WTC11 (cell line): ENCODE measurements at regions not wholly inside any gene's neighbourhood (a gene's known extent, or its start where the extent isn't known, plus 50 kb on each side); places are given as distances from the start of the nearest gene placed in this dataset.

Experiments used
- ATAC-seq: fragments of 200-7000 bp; cut with Tn5 transposase; 2 replicates; pipeline ENCODE4 v1.10.0; 2021; ENCODE audit warnings: mild to moderate bottlenecking, moderate library complexity
- CTCF ChIA-PET: fragments of 300-600 bp; sonication (Branson Sonifier 250); formaldehyde crosslinking; loops from one replicate; lab custom pipeline; 2021; ENCODE audit warnings: antibody characterized with exemption; lab: Charles Lee
- POLR2A ChIA-PET: fragments of 350-600 bp; sonication (Branson Sonifier 250); formaldehyde crosslinking; loops from one replicate; lab custom pipeline; 2021; ENCODE audit warnings: antibody characterized with exemption; lab: Charles Lee
- DNase-seq: peaks from one replicate; pipeline ENCODE4 v3.0.0; 2021; ENCODE audit warnings: low spot score
- H3K27ac Mint-ChIP-seq: 2 replicates; pipeline ENCODE4 v1.8.0; 2021; ENCODE audit warnings: mixed read lengths
- H3K27me3 Mint-ChIP-seq: 2 replicates; pipeline ENCODE4 v1.8.0; 2021; ENCODE audit warnings: low read depth, mild to moderate bottlenecking, moderate library complexity, mixed read lengths
- H3K36me3 Mint-ChIP-seq: 2 replicates; pipeline ENCODE4 v1.8.0; 2021; ENCODE audit warnings: mixed read lengths
- H3K4me1 Mint-ChIP-seq: 2 replicates; pipeline ENCODE4 v1.8.0; 2022; ENCODE audit warnings: mixed read lengths
- H3K4me3 Mint-ChIP-seq: 2 replicates; pipeline ENCODE4 v1.8.0; 2021; ENCODE audit warnings: mild to moderate bottlenecking, moderate library complexity, mixed read lengths
- H3K9me3 Mint-ChIP-seq: 2 replicates; pipeline ENCODE4 v1.8.0; 2021; ENCODE audit warnings: mixed read lengths
- FOXK1 ChIP-seq: sonication (generic); formaldehyde crosslinking; IDR thresholded peaks from 2 replicates; pipeline ENCODE4 v1.8.0; 2022; ENCODE audit warnings: mild to moderate bottlenecking, moderate library complexity, missing genetic modification reagents
- FOXP1 ChIP-seq: sonication (generic); formaldehyde crosslinking; IDR thresholded peaks from 2 replicates; pipeline ENCODE4 v1.8.0; 2022; ENCODE audit warnings: missing genetic modification reagents, mild to moderate bottlenecking, moderate library complexity, borderline replicate concordance
- JUN ChIP-seq: sonication (generic); formaldehyde crosslinking; IDR thresholded peaks from 2 replicates; pipeline ENCODE4 v1.8.0; 2023; ENCODE audit warnings: mild to moderate bottlenecking, missing genetic modification reagents
- MYBL2 ChIP-seq: sonication (generic); formaldehyde crosslinking; IDR thresholded peaks from 2 replicates; pipeline ENCODE4 v1.8.1; 2023; ENCODE audit warnings: mild to moderate bottlenecking, moderate library complexity, missing genetic modification reagents
- NR1H2 ChIP-seq: sonication (generic); formaldehyde crosslinking; IDR thresholded peaks from 2 replicates; pipeline ENCODE4 v1.9.0; 2021; ENCODE audit warnings: mild to moderate bottlenecking, moderate library complexity, missing genetic modification reagents
- OVOL2 ChIP-seq: fragments of 250-450 bp; sonication (Bioruptor Pico); IDR thresholded peaks from 2 replicates; pipeline ENCODE4 v1.9.0; 2021; ENCODE audit warnings: mild to moderate bottlenecking, borderline replicate concordance
- SP1 ChIP-seq: sonication (generic); formaldehyde crosslinking; conservative IDR thresholded peaks from 2 replicates; pipeline ENCODE4 v1.8.1; 2022; ENCODE audit warnings: missing genetic modification reagents
- TEAD4 ChIP-seq: sonication (generic); formaldehyde crosslinking; IDR thresholded peaks from 2 replicates; pipeline ENCODE4 v1.8.0; 2022; ENCODE audit warnings: mild to moderate bottlenecking, missing genetic modification reagents
- ZBTB21 ChIP-seq: sonication (generic); formaldehyde crosslinking; IDR thresholded peaks from 2 replicates; pipeline ENCODE4 v1.8.1; 2023; ENCODE audit warnings: mild to moderate bottlenecking, missing genetic modification reagents, borderline replicate concordance
- ZNF121 ChIP-seq: sonication (generic); formaldehyde crosslinking; IDR thresholded peaks from 2 replicates; pipeline ENCODE4 v1.8.0; 2023; ENCODE audit warnings: missing genetic modification reagents
- ZNF416 ChIP-seq: fragments of 250-450 bp; sonication (Bioruptor Pico); IDR thresholded peaks from 2 replicates; pipeline ENCODE4 v1.9.0; 2021; ENCODE audit warnings: mild to moderate bottlenecking, inconsistent platforms
- ZNF671 ChIP-seq: fragments of 250-450 bp; sonication (Bioruptor Pico); IDR thresholded peaks from 2 replicates; pipeline ENCODE4 v1.8.0; 2021; ENCODE audit warnings: mild to moderate bottlenecking
- TF ChIP-seq, protein P1 (sequence below): sonication (generic); formaldehyde crosslinking; IDR thresholded peaks from 2 replicates; pipeline ENCODE4 v1.8.1; 2023; ENCODE audit warnings: mild to moderate bottlenecking, missing genetic modification reagents, moderate library complexity
- TF ChIP-seq, protein P2 (sequence below): sonication (generic); formaldehyde crosslinking; IDR thresholded peaks from 2 replicates; pipeline ENCODE4 v1.8.0; 2022; ENCODE audit warnings: mild to moderate bottlenecking, missing genetic modification reagents
- TF ChIP-seq, protein P3 (sequence below): sonication (generic); formaldehyde crosslinking; IDR thresholded peaks from 2 replicates; pipeline ENCODE4 v1.8.1; 2022; ENCODE audit warnings: mild to moderate bottlenecking, moderate library complexity, missing genetic modification reagents
- TF ChIP-seq, protein P4 (sequence below): sonication (generic); formaldehyde crosslinking; IDR thresholded peaks from 2 replicates; pipeline ENCODE4 v1.8.0; 2023; ENCODE audit warnings: mild to moderate bottlenecking, missing genetic modification reagents
- TF ChIP-seq, protein P5 (sequence below): fragments of 250-450 bp; sonication (Bioruptor Pico); IDR thresholded peaks from 2 replicates; pipeline ENCODE4 v1.9.0; 2021; ENCODE audit warnings: moderate library complexity, mild to moderate bottlenecking, inconsistent platforms, borderline replicate concordance
- TF ChIP-seq, protein P6 (sequence below): sonication (generic); formaldehyde crosslinking; IDR thresholded peaks from 2 replicates; pipeline ENCODE4 v1.8.1; 2023; ENCODE audit warnings: mild to moderate bottlenecking, missing genetic modification reagents, moderate library complexity
- TF ChIP-seq, protein P7 (sequence below): sonication (generic); formaldehyde crosslinking; IDR thresholded peaks from 2 replicates; pipeline ENCODE4 v1.8.1; 2023; ENCODE audit warnings: mild to moderate bottlenecking, missing genetic modification reagents, borderline replicate concordance

DNA sequence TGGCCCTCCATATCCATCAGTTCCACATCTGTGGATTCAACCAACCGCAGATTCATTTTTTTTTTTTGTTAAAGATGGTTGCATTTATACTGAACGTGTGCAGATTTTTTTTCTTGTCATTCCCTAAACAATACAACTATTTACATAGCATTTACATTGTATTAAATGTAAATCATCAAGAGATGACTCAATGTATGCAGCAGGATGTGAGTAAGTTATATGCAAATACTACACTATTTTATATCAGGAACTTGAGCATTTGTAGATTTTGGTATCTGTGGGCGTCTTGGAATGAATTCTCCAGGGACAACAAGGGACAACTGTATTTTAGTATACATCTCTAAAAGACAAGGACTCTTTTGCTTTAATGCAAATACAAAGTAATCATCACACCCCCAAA is 299.2 kb upstream of the ZNF608 start:
- ATAC-seq, result no peak

DNA sequence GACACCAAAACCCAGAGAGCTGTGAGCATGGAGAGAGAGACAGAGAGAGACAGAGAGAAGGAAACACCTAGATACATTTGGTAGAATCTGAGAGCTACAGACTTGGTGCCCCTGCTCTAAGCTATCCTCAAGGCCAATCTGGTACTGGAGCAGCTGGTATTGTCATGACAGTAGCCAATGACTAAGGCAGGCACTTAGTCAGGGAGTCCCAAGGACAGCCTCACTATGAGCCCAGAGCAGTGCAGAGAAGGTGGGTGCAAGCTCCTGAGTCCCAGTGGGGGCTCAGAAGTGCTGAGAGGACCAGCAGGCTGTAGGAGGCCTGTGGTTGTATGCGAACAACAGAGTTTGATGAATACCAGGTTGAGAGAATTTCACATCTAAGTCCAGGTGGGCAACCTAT is 300.4 kb upstream of the ZNF608 start:
- Mint-ChIP-seq H3K4me3 (no peak overlapping the region), H3K36me3 (no peaks in the 10 kb centered on the region), H3K9me3 (no peaks in the 10 kb centered on the region), H3K27ac (no peak overlapping the region), H3K27me3 (no peaks in the 10 kb centered on the region; the same call in none of the 2 replicates), H3K4me1 (peaks cover 52% of the 10 kb centered on the region)
- CTCF ChIA-PET, result no interaction called here
- no peak for TF ChIP-seq FOXP1 (CRISPR knock-in tag)
- no peak for TF ChIP-seq TEAD4 (CRISPR knock-in tag)
- TF ChIP-seq ZNF671, result no peak
- TF ChIP-seq, protein P1, sequence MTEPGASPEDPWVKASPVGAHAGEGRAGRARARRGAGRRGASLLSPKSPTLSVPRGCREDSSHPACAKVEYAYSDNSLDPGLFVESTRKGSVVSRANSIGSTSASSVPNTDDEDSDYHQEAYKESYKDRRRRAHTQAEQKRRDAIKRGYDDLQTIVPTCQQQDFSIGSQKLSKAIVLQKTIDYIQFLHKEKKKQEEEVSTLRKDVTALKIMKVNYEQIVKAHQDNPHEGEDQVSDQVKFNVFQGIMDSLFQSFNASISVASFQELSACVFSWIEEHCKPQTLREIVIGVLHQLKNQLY (CRISPR knock-in tag), result no peak
- TF ChIP-seq, protein P2, sequence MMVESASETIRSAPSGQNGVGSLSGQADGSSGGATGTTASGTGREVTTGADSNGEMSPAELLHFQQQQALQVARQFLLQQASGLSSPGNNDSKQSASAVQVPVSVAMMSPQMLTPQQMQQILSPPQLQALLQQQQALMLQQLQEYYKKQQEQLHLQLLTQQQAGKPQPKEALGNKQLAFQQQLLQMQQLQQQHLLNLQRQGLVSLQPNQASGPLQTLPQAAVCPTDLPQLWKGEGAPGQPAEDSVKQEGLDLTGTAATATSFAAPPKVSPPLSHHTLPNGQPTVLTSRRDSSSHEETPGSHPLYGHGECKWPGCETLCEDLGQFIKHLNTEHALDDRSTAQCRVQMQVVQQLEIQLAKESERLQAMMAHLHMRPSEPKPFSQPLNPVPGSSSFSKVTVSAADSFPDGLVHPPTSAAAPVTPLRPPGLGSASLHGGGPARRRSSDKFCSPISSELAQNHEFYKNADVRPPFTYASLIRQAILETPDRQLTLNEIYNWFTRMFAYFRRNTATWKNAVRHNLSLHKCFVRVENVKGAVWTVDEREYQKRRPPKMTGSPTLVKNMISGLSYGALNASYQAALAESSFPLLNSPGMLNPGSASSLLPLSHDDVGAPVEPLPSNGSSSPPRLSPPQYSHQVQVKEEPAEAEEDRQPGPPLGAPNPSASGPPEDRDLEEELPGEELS, result no peak
- no peak for TF ChIP-seq ZNF121 (CRISPR knock-in tag)
- TF ChIP-seq FOXK1 (CRISPR knock-in tag), result no peak
- no peak for TF ChIP-seq SP1 (CRISPR knock-in tag)
- TF ChIP-seq, protein P3, sequence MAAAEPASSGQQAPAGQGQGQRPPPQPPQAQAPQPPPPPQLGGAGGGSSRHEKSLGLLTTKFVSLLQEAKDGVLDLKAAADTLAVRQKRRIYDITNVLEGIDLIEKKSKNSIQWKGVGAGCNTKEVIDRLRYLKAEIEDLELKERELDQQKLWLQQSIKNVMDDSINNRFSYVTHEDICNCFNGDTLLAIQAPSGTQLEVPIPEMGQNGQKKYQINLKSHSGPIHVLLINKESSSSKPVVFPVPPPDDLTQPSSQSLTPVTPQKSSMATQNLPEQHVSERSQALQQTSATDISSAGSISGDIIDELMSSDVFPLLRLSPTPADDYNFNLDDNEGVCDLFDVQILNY (CRISPR knock-in tag), result no peak
- no peak for TF ChIP-seq ZBTB21 (CRISPR knock-in tag)
- TF ChIP-seq, protein P4, sequence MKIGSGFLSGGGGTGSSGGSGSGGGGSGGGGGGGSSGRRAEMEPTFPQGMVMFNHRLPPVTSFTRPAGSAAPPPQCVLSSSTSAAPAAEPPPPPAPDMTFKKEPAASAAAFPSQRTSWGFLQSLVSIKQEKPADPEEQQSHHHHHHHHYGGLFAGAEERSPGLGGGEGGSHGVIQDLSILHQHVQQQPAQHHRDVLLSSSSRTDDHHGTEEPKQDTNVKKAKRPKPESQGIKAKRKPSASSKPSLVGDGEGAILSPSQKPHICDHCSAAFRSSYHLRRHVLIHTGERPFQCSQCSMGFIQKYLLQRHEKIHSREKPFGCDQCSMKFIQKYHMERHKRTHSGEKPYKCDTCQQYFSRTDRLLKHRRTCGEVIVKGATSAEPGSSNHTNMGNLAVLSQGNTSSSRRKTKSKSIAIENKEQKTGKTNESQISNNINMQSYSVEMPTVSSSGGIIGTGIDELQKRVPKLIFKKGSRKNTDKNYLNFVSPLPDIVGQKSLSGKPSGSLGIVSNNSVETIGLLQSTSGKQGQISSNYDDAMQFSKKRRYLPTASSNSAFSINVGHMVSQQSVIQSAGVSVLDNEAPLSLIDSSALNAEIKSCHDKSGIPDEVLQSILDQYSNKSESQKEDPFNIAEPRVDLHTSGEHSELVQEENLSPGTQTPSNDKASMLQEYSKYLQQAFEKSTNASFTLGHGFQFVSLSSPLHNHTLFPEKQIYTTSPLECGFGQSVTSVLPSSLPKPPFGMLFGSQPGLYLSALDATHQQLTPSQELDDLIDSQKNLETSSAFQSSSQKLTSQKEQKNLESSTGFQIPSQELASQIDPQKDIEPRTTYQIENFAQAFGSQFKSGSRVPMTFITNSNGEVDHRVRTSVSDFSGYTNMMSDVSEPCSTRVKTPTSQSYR (CRISPR knock-in tag), result no peak
- TF ChIP-seq, protein P5, sequence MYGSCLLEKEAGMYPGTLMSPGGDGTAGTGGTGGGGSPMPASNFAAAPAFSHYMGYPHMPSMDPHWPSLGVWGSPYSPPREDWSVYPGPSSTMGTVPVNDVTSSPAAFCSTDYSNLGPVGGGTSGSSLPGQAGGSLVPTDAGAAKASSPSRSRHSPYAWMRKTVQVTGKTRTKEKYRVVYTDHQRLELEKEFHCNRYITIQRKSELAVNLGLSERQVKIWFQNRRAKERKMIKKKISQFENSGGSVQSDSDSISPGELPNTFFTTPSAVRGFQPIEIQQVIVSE (CRISPR knock-in tag), result no peak
- DNase-seq, result no peak
- ATAC-seq, result no peak
- POLR2A ChIA-PET, result no interaction called here

More for the DNA sequence above, 299.2 kb upstream of the ZNF608 start:
- Mint-ChIP-seq H3K9me3 (no peaks in the 10 kb centered on the region), H3K4me3 (no peak overlapping the region), H3K27me3 (no peaks in the 10 kb centered on the region; the same call in none of the 2 replicates), H3K4me1 (peaks cover 62% of the 10 kb centered on the region), H3K36me3 (no peaks in the 10 kb centered on the region), H3K27ac (no peak overlapping the region)
- TF ChIP-seq JUN (CRISPR knock-in tag), result no peak
- no peak for TF ChIP-seq MYBL2
- TF ChIP-seq, protein P6, sequence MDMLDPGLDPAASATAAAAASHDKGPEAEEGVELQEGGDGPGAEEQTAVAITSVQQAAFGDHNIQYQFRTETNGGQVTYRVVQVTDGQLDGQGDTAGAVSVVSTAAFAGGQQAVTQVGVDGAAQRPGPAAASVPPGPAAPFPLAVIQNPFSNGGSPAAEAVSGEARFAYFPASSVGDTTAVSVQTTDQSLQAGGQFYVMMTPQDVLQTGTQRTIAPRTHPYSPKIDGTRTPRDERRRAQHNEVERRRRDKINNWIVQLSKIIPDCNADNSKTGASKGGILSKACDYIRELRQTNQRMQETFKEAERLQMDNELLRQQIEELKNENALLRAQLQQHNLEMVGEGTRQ (CRISPR knock-in tag), result no peak
- TF ChIP-seq NR1H2 (CRISPR knock-in tag), result no peak
- TF ChIP-seq OVOL2 (CRISPR knock-in tag), result no peak
- TF ChIP-seq FOXK1 (CRISPR knock-in tag), result no peak
- TF ChIP-seq ZNF416 (CRISPR knock-in tag), result no peak
- TF ChIP-seq, protein P4 (CRISPR knock-in tag), result no peak
- no peak for TF ChIP-seq ZNF121 (CRISPR knock-in tag)
- TF ChIP-seq TEAD4 (CRISPR knock-in tag), result no peak
- TF ChIP-seq, protein P7, sequence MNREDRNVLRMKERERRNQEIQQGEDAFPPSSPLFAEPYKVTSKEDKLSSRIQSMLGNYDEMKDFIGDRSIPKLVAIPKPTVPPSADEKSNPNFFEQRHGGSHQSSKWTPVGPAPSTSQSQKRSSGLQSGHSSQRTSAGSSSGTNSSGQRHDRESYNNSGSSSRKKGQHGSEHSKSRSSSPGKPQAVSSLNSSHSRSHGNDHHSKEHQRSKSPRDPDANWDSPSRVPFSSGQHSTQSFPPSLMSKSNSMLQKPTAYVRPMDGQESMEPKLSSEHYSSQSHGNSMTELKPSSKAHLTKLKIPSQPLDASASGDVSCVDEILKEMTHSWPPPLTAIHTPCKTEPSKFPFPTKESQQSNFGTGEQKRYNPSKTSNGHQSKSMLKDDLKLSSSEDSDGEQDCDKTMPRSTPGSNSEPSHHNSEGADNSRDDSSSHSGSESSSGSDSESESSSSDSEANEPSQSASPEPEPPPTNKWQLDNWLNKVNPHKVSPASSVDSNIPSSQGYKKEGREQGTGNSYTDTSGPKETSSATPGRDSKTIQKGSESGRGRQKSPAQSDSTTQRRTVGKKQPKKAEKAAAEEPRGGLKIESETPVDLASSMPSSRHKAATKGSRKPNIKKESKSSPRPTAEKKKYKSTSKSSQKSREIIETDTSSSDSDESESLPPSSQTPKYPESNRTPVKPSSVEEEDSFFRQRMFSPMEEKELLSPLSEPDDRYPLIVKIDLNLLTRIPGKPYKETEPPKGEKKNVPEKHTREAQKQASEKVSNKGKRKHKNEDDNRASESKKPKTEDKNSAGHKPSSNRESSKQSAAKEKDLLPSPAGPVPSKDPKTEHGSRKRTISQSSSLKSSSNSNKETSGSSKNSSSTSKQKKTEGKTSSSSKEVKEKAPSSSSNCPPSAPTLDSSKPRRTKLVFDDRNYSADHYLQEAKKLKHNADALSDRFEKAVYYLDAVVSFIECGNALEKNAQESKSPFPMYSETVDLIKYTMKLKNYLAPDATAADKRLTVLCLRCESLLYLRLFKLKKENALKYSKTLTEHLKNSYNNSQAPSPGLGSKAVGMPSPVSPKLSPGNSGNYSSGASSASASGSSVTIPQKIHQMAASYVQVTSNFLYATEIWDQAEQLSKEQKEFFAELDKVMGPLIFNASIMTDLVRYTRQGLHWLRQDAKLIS (CRISPR knock-in tag), result no peak
- DNase-seq, result no peak
- CTCF ChIA-PET, result no interaction called here
- POLR2A ChIA-PET, result no interaction called here
